Fibroblast of lung (primary cell): ENCODE measurements at regions not wholly inside any gene's neighbourhood (a gene's known extent, or its start where the extent isn't known, plus 50 kb on each side); places are given as distances from the start of the nearest gene placed in this dataset.
"Not testable (repeated sequence)": the region's sequence is repeated elsewhere in the genome, so short reads cannot be mapped to it uniquely, and the experiment has no call there.

Experiments used
- DNase-seq, 2 donors: peaks; one replicate each; pipeline versions ENCODE4 v3.0.0 to v3.0.0-alpha.2; 2010; ENCODE audit warnings: low read depth in 2 of 2
- H2AFZ ChIP-seq: 2 replicates; pipeline ENCODE4 v1.5.1; 2012; ENCODE audit warnings: low read length, control low read depth, inconsistent platforms
- H3K27ac ChIP-seq: 2 replicates; pipeline ENCODE4 v1.5.1; 2011; ENCODE audit warnings: low read length, control low read depth; ENCODE audit not compliant: insufficient read depth
- H3K27me3 ChIP-seq: 2 replicates; pipeline ENCODE4 v1.5.1; 2011; ENCODE audit warnings: mild to moderate bottlenecking, low read length; ENCODE audit not compliant: control insufficient read depth, insufficient read depth
- H3K36me3 ChIP-seq: 2 replicates; pipeline ENCODE4 v1.5.1; 2011; ENCODE audit warnings: low read length; ENCODE audit not compliant: control insufficient read depth, insufficient read depth
- H3K4me1 ChIP-seq: 2 replicates; pipeline ENCODE4 v1.5.1; 2011; ENCODE audit warnings: low read length; ENCODE audit not compliant: control insufficient read depth, insufficient read depth; ENCODE audit errors: extremely low read depth
- H3K4me2 ChIP-seq: 2 replicates; pipeline ENCODE4 v1.5.1; 2011; ENCODE audit warnings: low read length, control low read depth; ENCODE audit not compliant: insufficient read depth; ENCODE audit errors: extremely low read depth
- H3K4me3 ChIP-seq, 4 experiments: fragments of 200-600 bp in 1 of 4; sonication (generic) in 1 of 4; replicated peaks in 1 of 4; 2 replicates each; pipeline ENCODE4 v1.5.1; 2011 to 2016; ENCODE audit warnings: low read length in 4 of 4, low read depth in 3 of 4, mild to moderate bottlenecking in 3 of 4, control low read depth in 2 of 4, inconsistent platforms in 1 of 4, mixed read lengths in 1 of 4; ENCODE audit not compliant: insufficient read depth in 1 of 4; ENCODE audit errors: control extremely low read depth in 1 of 4
- H3K79me2 ChIP-seq: 2 replicates; pipeline ENCODE4 v1.5.1; 2012; ENCODE audit warnings: mild to moderate bottlenecking, low read length, inconsistent platforms; ENCODE audit not compliant: control insufficient read depth, insufficient read depth
- H3K9ac ChIP-seq: 2 replicates; pipeline ENCODE4 v1.5.1; 2011; ENCODE audit warnings: mild to moderate bottlenecking, low read length, control low read depth; ENCODE audit not compliant: insufficient read depth
- H3K9me3 ChIP-seq: 2 replicates; pipeline ENCODE4 v1.5.1; 2012; ENCODE audit warnings: low read depth, low read length; ENCODE audit not compliant: control insufficient read depth, insufficient read depth
- H4K20me1 ChIP-seq: 2 replicates; pipeline ENCODE4 v1.5.1; 2011; ENCODE audit warnings: low read length; ENCODE audit not compliant: control insufficient read depth, insufficient read depth; ENCODE audit errors: extremely low read depth
- CTCF ChIP-seq, 2 donors: IDR thresholded peaks in 1 of 2; conservative IDR thresholded peaks in 1 of 2; 1 replicate in 1 of 2; 2 replicates in 1 of 2; pipeline ENCODE4 v1.5.1; 2011 to 2012; ENCODE audit warnings: low read length in 2 of 2, control low read depth in 1 of 2, inconsistent platforms in 1 of 2, low read depth in 1 of 2, mild to moderate bottlenecking in 1 of 2
- EZH2 ChIP-seq: IDR thresholded peaks from 2 replicates; pipeline ENCODE4 v1.5.1; 2012; ENCODE audit warnings: low read length, control low read depth, mild to moderate bottlenecking; ENCODE audit errors: missing control alignments

- no peak overlapping the region for H3K9ac ChIP-seq
- no peak overlapping the region for H2AFZ ChIP-seq
Observed at GRCh38 chr2:16973586-16974286, 308.1 kb upstream of the CYRIA start.

GRCh38 chr2:16972276-16972675 lies 306.6 kb upstream of the CYRIA start:
- Histone ChIP-seq H3K27ac (no peak overlapping the region), H3K9ac (no peak overlapping the region), H4K20me1 (no peaks in the 10 kb centered on the region), H2AFZ (no peak overlapping the region), H3K9me3 (no peaks in the 10 kb centered on the region), H3K4me2 (no peak overlapping the region), H3K36me3 (no peaks in the 10 kb centered on the region), H3K4me3 (no peak overlapping the region), H3K27me3 (no peaks in the 10 kb centered on the region), H3K79me2 (no peaks in the 10 kb centered on the region), H3K4me1 (no peaks in the 10 kb centered on the region)
- DNase-seq, result peak; percentile 61 to 63
- TF ChIP-seq EZH2, result no peak
- TF ChIP-seq CTCF (conservative IDR thresholded peaks at IDR 0.05 in 1 of 2, IDR thresholded peaks at IDR 0.05 in 1 of 2; ENCODE audit: low read depth in 1 of 2, low read length in 2 of 2), result no peak

More at GRCh38 chr2:16973586-16974286, 308.1 kb upstream of the CYRIA start:
- peak; percentile 75 to 80 for DNase-seq
- Histone ChIP-seq H3K27ac (no peak overlapping the region), H3K9me3 (no peaks in the 10 kb centered on the region), H3K36me3 (no peaks in the 10 kb centered on the region), H3K79me2 (no peaks in the 10 kb centered on the region), H3K4me3 (no peak overlapping the region), H3K27me3 (no peaks in the 10 kb centered on the region), H4K20me1 (no peaks in the 10 kb centered on the region), H3K4me1 (no peaks in the 10 kb centered on the region), H3K4me2 (no peak overlapping the region)
- no peak for TF ChIP-seq EZH2

GRCh38 chr2:16971722-16972234 lies 306.1 kb upstream of the CYRIA start:
- no peak overlapping the region for H2AFZ ChIP-seq
- no peak overlapping the region for H3K27ac ChIP-seq
- H3K27me3 ChIP-seq, result no peaks in the 10 kb centered on the region
- TF ChIP-seq EZH2 (no peak), CTCF (conservative IDR thresholded peaks at IDR 0.05 in 1 of 2, IDR thresholded peaks at IDR 0.05 in 1 of 2; ENCODE audit: low read depth in 1 of 2, low read length in 2 of 2) (no peak)
- DNase-seq, result no peak
- no peaks in the 10 kb centered on the region for H3K4me1 ChIP-seq
- H3K9ac ChIP-seq, result no peak overlapping the region
- no peaks in the 10 kb centered on the region for H3K36me3 ChIP-seq
- H3K79me2 ChIP-seq, result no peaks in the 10 kb centered on the region
- no peak overlapping the region for H3K4me3 ChIP-seq
- no peaks in the 10 kb centered on the region for H4K20me1 ChIP-seq
- no peak overlapping the region for H3K4me2 ChIP-seq
- no peaks in the 10 kb centered on the region for H3K9me3 ChIP-seq

DNA sequence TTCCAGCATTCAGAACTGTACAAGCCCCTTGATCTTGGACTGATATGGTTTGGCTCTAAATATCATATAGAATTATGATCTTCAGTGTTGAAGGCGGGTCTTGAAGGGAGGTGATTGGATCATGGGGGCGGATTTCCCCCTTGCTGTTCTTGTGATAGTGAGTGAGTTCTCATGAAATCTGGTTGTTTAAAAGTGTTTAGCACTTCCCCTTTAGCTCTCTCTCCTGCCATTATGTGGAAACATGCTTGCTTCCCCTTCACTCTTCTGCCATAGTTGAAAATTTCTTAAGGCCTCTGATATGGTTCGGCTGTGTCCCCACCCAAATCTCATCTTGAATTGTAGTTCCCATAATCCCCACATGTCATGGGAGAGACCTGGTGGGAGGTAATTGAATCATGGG lies 305.3 kb upstream of the CYRIA start:
- not testable (repeated sequence) for DNase-seq, H3K79me2 ChIP-seq, H3K9ac ChIP-seq, H3K9me3 ChIP-seq, H4K20me1 ChIP-seq, H3K27ac ChIP-seq, H3K27me3 ChIP-seq, H3K4me2 ChIP-seq, H3K36me3 ChIP-seq, H3K4me1 ChIP-seq, H2AFZ ChIP-seq, H3K4me3 ChIP-seq
